IPS-20b (cell line): ENCODE measurements at regions not wholly inside any gene's neighbourhood (a gene's known extent, or its start where the extent isn't known, plus 50 kb on each side); places are given as distances from the start of the nearest gene placed in this dataset.

Source experiments
- H3K27ac ChIP-seq: one replicate; pipeline ENCODE4 v1.5.1; 2013; ENCODE audit warnings: low read length
- H3K27me3 ChIP-seq: 2 replicates; pipeline ENCODE4 v1.6.1; 2013; ENCODE audit warnings: mild to moderate bottlenecking, low read length, inconsistent platforms; ENCODE audit not compliant: insufficient read depth
- H3K36me3 ChIP-seq: 2 replicates; pipeline ENCODE4 v1.6.1; 2013; ENCODE audit warnings: low read depth, mild to moderate bottlenecking, inconsistent platforms, low read length, moderate library complexity; ENCODE audit not compliant: insufficient read depth
- H3K4me1 ChIP-seq: 2 replicates; pipeline ENCODE4 v1.6.1; 2013; ENCODE audit warnings: mild to moderate bottlenecking, control low read depth, inconsistent platforms, low read length, moderate library complexity; ENCODE audit not compliant: insufficient read depth
- H3K4me3 ChIP-seq: 2 replicates; pipeline ENCODE4 v1.5.1; 2013; ENCODE audit warnings: mild to moderate bottlenecking, low read length, inconsistent platforms
- H3K9ac ChIP-seq: 2 replicates; pipeline ENCODE4 v1.6.1; 2013; ENCODE audit warnings: low read depth, mild to moderate bottlenecking, inconsistent platforms, low read length, moderate library complexity
- H3K9me3 ChIP-seq: 2 replicates; pipeline ENCODE4 v1.6.1; 2013; ENCODE audit warnings: mild to moderate bottlenecking, low read depth, low read length, inconsistent platforms; ENCODE audit not compliant: insufficient read depth

DNA sequence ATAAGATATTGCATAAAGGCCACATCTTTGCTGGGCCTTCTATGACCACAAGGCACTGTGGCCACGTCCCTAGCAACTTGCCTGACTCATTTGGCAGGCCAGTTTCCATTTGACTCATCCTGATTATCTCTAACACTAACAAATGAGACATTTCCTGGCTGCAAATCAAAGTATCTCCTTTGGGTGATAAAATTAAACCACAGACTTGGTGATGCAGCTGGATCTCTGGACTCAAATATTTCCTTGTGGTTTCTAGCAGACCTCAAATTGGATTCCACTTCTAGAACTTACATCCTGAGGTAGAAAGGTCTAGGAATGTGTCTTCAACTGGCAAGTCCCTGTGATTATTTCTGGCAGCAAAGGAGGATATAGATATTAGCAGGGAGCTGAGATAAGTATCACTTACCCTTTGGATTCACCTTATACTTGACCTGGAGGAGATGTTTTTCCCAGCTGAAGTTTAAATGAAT lies 167.9 kb upstream of the NXPH2 start:
- H3K4me1 ChIP-seq = no peaks in the 10 kb centered on the region
- H3K9me3 ChIP-seq = no peaks in the 10 kb centered on the region
- H3K9ac ChIP-seq = no peak overlapping the region
- H3K27me3 ChIP-seq = no peaks in the 10 kb centered on the region
- H3K36me3 ChIP-seq = no peaks in the 10 kb centered on the region
- H3K4me3 ChIP-seq = no peak overlapping the region
- no peak overlapping the region for H3K27ac ChIP-seq

DNA sequence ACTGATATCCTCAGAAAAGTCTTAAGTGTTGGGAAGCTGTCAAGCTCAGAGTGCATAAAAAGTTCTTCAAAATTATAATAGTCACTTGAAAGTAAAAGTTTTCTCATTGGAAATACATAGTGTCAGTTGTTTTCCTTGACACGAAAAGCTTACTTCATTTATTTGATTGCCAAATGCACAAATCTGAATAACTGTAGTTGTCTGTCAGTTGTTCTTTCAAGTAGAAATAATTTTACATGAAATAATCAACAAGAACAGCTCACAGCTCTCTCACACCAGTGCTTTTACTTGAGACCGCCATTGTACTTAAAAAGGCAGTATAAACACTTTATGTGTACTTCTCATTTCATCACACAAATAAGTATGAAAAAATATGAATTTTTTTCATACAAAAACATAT lies 163.3 kb upstream of the NXPH2 start:
- H3K27ac ChIP-seq = no peak overlapping the region
- H3K27me3 ChIP-seq = no peaks in the 10 kb centered on the region
- H3K9ac ChIP-seq = no peak overlapping the region
- no peaks in the 10 kb centered on the region for H3K9me3 ChIP-seq
- H3K4me1 ChIP-seq = 0 out of 2 replicates have a peak, but pooled peaks cover 3% of the 10 kb centered on the region
- no peaks in the 10 kb centered on the region for H3K36me3 ChIP-seq
- no peak overlapping the region for H3K4me3 ChIP-seq

- H3K27me3 ChIP-seq = no peaks in the 10 kb centered on the region
Observed at GRCh38 chr2:138942466-138942865, 162.3 kb upstream of the NXPH2 start.

DNA sequence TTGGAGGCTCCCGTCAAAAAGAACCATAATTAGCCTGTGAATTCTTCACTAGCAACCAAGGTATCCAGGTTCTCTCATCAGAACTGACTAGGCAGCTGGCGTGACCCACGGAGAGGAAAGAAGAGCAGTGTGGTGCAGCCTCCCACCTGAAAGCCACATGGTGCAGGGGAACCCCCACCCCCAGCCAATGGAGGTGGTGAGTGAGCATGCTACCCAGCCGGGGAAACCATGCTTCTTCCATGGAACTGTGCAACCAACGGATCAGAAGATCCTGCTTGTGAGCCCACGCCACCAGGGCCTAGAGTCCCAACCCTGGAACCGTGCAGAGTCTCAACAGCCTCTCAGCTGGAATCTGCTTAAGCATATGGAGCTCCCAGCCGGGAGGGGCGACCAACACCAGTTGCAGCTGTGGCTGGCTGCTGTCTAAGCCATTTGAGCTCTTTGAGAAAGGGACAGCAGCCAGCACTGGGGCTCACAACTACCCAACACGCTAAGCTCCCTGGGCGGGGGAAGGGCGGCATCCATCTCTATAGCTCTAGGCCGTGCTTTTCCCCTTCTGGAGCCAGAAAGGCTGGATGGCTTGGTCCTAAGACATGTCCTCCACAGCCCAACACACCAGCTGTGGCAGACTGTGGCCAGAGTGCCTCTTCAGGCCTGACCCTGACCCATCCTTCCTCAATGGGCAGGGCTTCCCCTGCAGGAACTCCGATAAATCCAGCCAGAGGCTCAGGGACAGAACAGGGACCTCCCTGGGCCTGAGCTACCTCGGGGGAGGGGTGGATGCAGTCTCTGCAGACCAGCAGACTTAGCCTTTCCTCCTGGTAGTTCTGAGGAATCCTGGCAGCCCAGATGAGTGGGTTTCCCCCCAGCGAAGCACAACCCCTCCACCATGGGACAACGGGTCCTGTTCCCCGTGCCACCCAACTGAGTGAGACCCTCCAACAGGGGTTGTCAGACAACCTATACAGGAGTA lies 151.4 kb upstream of the NXPH2 start:
- no peaks in the 10 kb centered on the region for H3K27me3 ChIP-seq
- no peaks in the 10 kb centered on the region for H3K9me3 ChIP-seq
- H3K36me3 ChIP-seq = no peaks in the 10 kb centered on the region
- H3K4me1 ChIP-seq = no peaks in the 10 kb centered on the region
- no peak overlapping the region for H3K9ac ChIP-seq
- H3K27ac ChIP-seq = no peak overlapping the region
- H3K4me3 ChIP-seq = no peak overlapping the region

More at GRCh38 chr2:138942466-138942865, 162.3 kb upstream of the NXPH2 start:
- H3K4me1 ChIP-seq = 0 out of 2 replicates have a peak, but pooled peaks cover 3% of the 10 kb centered on the region
- no peaks in the 10 kb centered on the region for H3K9me3 ChIP-seq
- no peak overlapping the region for H3K4me3 ChIP-seq
- no peak overlapping the region for H3K27ac ChIP-seq
- H3K9ac ChIP-seq = no peak overlapping the region
- no peaks in the 10 kb centered on the region for H3K36me3 ChIP-seq

- Histone ChIP-seq H3K9ac (no peak overlapping the region), H3K27ac (no peak overlapping the region), H3K4me1 (no peaks in the 10 kb centered on the region)
Observed at GRCh38 chr2:138930571-138930970, 150.4 kb upstream of the NXPH2 start.

GRCh38 chr2:138928374-138929021 lies 148.3 kb upstream of the NXPH2 start:
- Histone ChIP-seq H3K27ac (no peak overlapping the region), H3K27me3 (no peaks in the 10 kb centered on the region)

More at GRCh38 chr2:138930571-138930970, 150.4 kb upstream of the NXPH2 start:
- no peaks in the 10 kb centered on the region for H3K36me3 ChIP-seq
- no peak overlapping the region for H3K4me3 ChIP-seq
- H3K9me3 ChIP-seq = no peaks in the 10 kb centered on the region
- H3K27me3 ChIP-seq = no peaks in the 10 kb centered on the region

GRCh38 chr2:138922973-138923563 lies 142.9 kb upstream of the NXPH2 start:
- Histone ChIP-seq H3K27me3 (no peaks in the 10 kb centered on the region), H3K4me3 (no peak overlapping the region), H3K9ac (no peak overlapping the region), H3K27ac (no peak overlapping the region), H3K9me3 (no peaks in the 10 kb centered on the region), H3K36me3 (no peaks in the 10 kb centered on the region), H3K4me1 (no peaks in the 10 kb centered on the region)

More at GRCh38 chr2:138928374-138929021, 148.3 kb upstream of the NXPH2 start:
- Histone ChIP-seq H3K9me3 (no peaks in the 10 kb centered on the region), H3K4me3 (no peak overlapping the region), H3K9ac (no peak overlapping the region), H3K4me1 (no peaks in the 10 kb centered on the region), H3K36me3 (no peaks in the 10 kb centered on the region)

GRCh38 chr2:138919120-138919747 lies 139.0 kb upstream of the NXPH2 start:
- no peak overlapping the region for H3K4me3 ChIP-seq
- no peak overlapping the region for H3K9ac ChIP-seq
- no peaks in the 10 kb centered on the region for H3K36me3 ChIP-seq
- H3K27me3 ChIP-seq = no peaks in the 10 kb centered on the region
- no peak overlapping the region for H3K27ac ChIP-seq
- no peaks in the 10 kb centered on the region for H3K4me1 ChIP-seq
- no peaks in the 10 kb centered on the region for H3K9me3 ChIP-seq

DNA sequence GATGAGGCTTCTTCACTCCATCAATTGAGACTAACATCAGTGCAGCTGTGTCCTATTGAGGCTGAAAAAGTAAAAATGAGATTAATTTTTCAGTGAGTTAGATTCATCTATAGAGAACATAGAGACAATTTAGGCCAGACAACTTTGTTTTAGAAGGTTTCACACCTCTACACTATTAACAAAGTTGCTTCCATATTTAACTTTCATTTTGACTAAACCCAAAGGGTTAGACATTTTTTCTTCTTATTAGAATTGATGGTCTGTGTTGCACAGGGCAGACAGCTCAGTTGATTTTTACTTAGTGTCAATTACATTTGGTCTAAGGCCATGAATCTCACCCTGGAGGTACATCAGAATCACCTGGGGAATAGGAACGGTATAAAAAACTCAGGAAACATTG lies 130.2 kb upstream of the NXPH2 start:
- H3K4me3 ChIP-seq = no peak overlapping the region
- H3K9ac ChIP-seq = no peak overlapping the region
- no peaks in the 10 kb centered on the region for H3K4me1 ChIP-seq
- H3K36me3 ChIP-seq = no peaks in the 10 kb centered on the region
- H3K9me3 ChIP-seq = no peaks in the 10 kb centered on the region
- H3K27me3 ChIP-seq = no peaks in the 10 kb centered on the region
- H3K27ac ChIP-seq = no peak overlapping the region

GRCh38 chr2:138906549-138906948 lies 126.4 kb upstream of the NXPH2 start:
- Histone ChIP-seq H3K4me3 (no peak overlapping the region), H3K4me1 (no peaks in the 10 kb centered on the region), H3K27me3 (no peaks in the 10 kb centered on the region), H3K27ac (no peak overlapping the region), H3K9ac (no peak overlapping the region), H3K9me3 (no peaks in the 10 kb centered on the region; the same call in 1 of the 2 replicates), H3K36me3 (no peaks in the 10 kb centered on the region)

GRCh38 chr2:138902239-138902871 lies 122.2 kb upstream of the NXPH2 start:
- no peaks in the 10 kb centered on the region; the same call in 1 of the 2 replicates for H3K9me3 ChIP-seq
- no peaks in the 10 kb centered on the region for H3K4me1 ChIP-seq
- H3K36me3 ChIP-seq = no peaks in the 10 kb centered on the region
- no peak overlapping the region for H3K9ac ChIP-seq
- H3K4me3 ChIP-seq = no peak overlapping the region
- no peak overlapping the region for H3K27ac ChIP-seq
- no peaks in the 10 kb centered on the region for H3K27me3 ChIP-seq
